ENCODE measurements at regions not wholly inside any gene's neighbourhood (a gene's known extent, or its start where the extent isn't known, plus 50 kb on each side); places are given as distances from the start of the nearest gene placed in this dataset.
"Not testable (repeated sequence)": the region's sequence is repeated elsewhere in the genome, so short reads cannot be mapped to it uniquely, and the experiment has no call there.

- DNase-seq (ENCODE audit: low spot score) = no peak
These were observed 260.3 kb upstream of the RNF32 start for GRCh38 chr7:156380261-156380660.

- DNase-seq (ENCODE audit: low spot score) = no peak
These were observed 261.1 kb upstream of the RNF32 start for GRCh38 chr7:156379324-156380070.

GRCh38 chr7:156378806-156379205, 261.8 kb upstream of the RNF32 start:
- no peak for DNase-seq (ENCODE audit: low spot score)

- no peak for DNase-seq (ENCODE audit: low spot score)
These were observed 264.3 kb upstream of the RNF32 start for GRCh38 chr7:156376317-156376716.

- no peak for DNase-seq (ENCODE audit: low spot score)
These were observed 266.2 kb upstream of the RNF32 start for GRCh38 chr7:156374335-156374734.

- not testable (repeated sequence) for DNase-seq (ENCODE audit: low spot score)
These were observed 270.6 kb upstream of the RNF32 start for GRCh38 chr7:156369929-156370328.

GRCh38 chr7:156368053-156368843, 272.3 kb upstream of the RNF32 start:
- DNase-seq (ENCODE audit: low spot score) = no peak

- DNase-seq (ENCODE audit: low spot score) = no peak
These were observed 276.8 kb upstream of the RNF32 start for GRCh38 chr7:156363751-156364150.

GRCh38 chr7:156360835-156361234, 279.7 kb upstream of the RNF32 start:
- DNase-seq (ENCODE audit: low spot score) = no peak

- DNase-seq (ENCODE audit: low spot score) = no peak
These were observed 284.0 kb upstream of the RNF32 start for GRCh38 chr7:156356551-156356950.

GRCh38 chr7:156353352-156353751, 287.2 kb upstream of the RNF32 start:
- no peak for DNase-seq (ENCODE audit: low spot score)

GRCh38 chr7:156347703-156348248, 292.8 kb upstream of the RNF32 start:
- not testable (repeated sequence) for DNase-seq (ENCODE audit: low spot score)

GRCh38 chr7:156347132-156347531, 293.4 kb upstream of the RNF32 start:
- DNase-seq (ENCODE audit: low spot score) = no peak

GRCh38 chr7:156344595-156344994, 296.0 kb upstream of the RNF32 start:
- DNase-seq (ENCODE audit: low spot score) = no peak

- DNase-seq (ENCODE audit: low spot score) = no peak
These were observed 305.9 kb upstream of the RNF32 start for GRCh38 chr7:156334636-156335035.

GRCh38 chr7:156327916-156328315, 312.7 kb upstream of the RNF32 start:
- no peak for DNase-seq (ENCODE audit: low spot score)

GRCh38 chr7:156327474-156327873, 313.1 kb upstream of the RNF32 start:
- no peak for DNase-seq (ENCODE audit: low spot score)

GRCh38 chr7:156324201-156324600, 316.4 kb upstream of the RNF32 start:
- no peak for DNase-seq (ENCODE audit: low spot score)

- not testable (repeated sequence) for DNase-seq (ENCODE audit: low spot score)
These were observed 319.1 kb upstream of the RNF32 start for GRCh38 chr7:156321430-156321829.

- DNase-seq (ENCODE audit: low spot score) = no peak
These were observed 321.6 kb upstream of the RNF32 start for GRCh38 chr7:156318926-156319325.

GRCh38 chr7:156318426-156318825, 322.1 kb upstream of the RNF32 start:
- no peak for DNase-seq (ENCODE audit: low spot score)

- peak; percentile 63 for DNase-seq (ENCODE audit: low spot score)
These were observed 331.5 kb upstream of the RNF32 start for GRCh38 chr7:156309016-156309620.

- DNase-seq (ENCODE audit: low spot score) = no peak
These were observed 333.4 kb upstream of the RNF32 start for GRCh38 chr7:156307193-156307592.

All from globus pallidus (tissue), 1 donor.